GM23338 (cell line): ENCODE measurements at regions not wholly inside any gene's neighbourhood (a gene's known extent, or its start where the extent isn't known, plus 50 kb on each side); places are given as distances from the start of the nearest gene placed in this dataset.

Source experiments
- ATAC-seq: fragments of 200-7000 bp; cut with Tn5 transposase; 3 replicates; pipeline ENCODE4 v1.9.1; 2020
- DNase-seq: peaks from one replicate; pipeline ENCODE4 v3.0.0-alpha.2; 2015; ENCODE audit warnings: low spot score
- H2AFZ ChIP-seq: fragments of 200-600 bp; sonication (generic); 2 replicates; pipeline ENCODE4 v1.8.0; 2016; ENCODE audit warnings: antibody characterized with exemption, mild to moderate bottlenecking, moderate library complexity
- H3F3A ChIP-seq: fragments of 200-600 bp; sonication (generic); replicated peaks from 2 replicates; pipeline ENCODE4 v1.8.0; 2017; ENCODE audit warnings: antibody characterized with exemption, mixed run types, low read depth
- H3K27ac ChIP-seq: fragments of 200-600 bp; sonication (generic); 2 replicates; pipeline ENCODE4 v1.6.1; 2016; ENCODE audit warnings: low read depth
- H3K27me3 ChIP-seq: fragments of 200-600 bp; sonication (generic); 2 replicates; pipeline ENCODE4 v1.8.0; 2016; ENCODE audit warnings: mild to moderate bottlenecking, mixed run types, moderate library complexity; ENCODE audit not compliant: insufficient read depth
- H3K36me3 ChIP-seq: fragments of 200-600 bp; sonication (generic); 2 replicates; pipeline ENCODE4 v1.8.0; 2016; ENCODE audit warnings: mild to moderate bottlenecking; ENCODE audit not compliant: insufficient read depth
- H3K4me1 ChIP-seq: fragments of 200-600 bp; sonication (generic); 2 replicates; pipeline ENCODE4 v1.8.0; 2016; ENCODE audit warnings: mild to moderate bottlenecking, moderate library complexity; ENCODE audit not compliant: insufficient read depth
- H3K4me2 ChIP-seq: fragments of 200-600 bp; sonication (generic); 2 replicates; pipeline ENCODE4 v1.7.1; 2017; ENCODE audit warnings: mixed run types
- H3K4me3 ChIP-seq: fragments of 200-600 bp; sonication (generic); 2 replicates; pipeline ENCODE4 v1.6.1; 2016; ENCODE audit warnings: mixed run types
- H3K79me2 ChIP-seq: fragments of 200-600 bp; sonication (generic); replicated peaks from 2 replicates; pipeline ENCODE4 v1.8.0; 2017; ENCODE audit warnings: mild to moderate bottlenecking; ENCODE audit not compliant: insufficient read depth
- H3K9me2 ChIP-seq: fragments of 200-600 bp; sonication (generic); 2 replicates; pipeline ENCODE4 v1.8.0; 2017; ENCODE audit not compliant: insufficient read depth
- H4K20me1 ChIP-seq: fragments of 200-600 bp; sonication (generic); replicated peaks from 2 replicates; pipeline ENCODE4 v1.8.0; 2017; ENCODE audit warnings: mild to moderate bottlenecking; ENCODE audit not compliant: insufficient read depth
- H3K27ac Mint-ChIP-seq: 2 replicates; pipeline ENCODE4 v1.8.0; 2020; ENCODE audit warnings: inconsistent platforms, mild to moderate bottlenecking, moderate library complexity, mixed read lengths
- H3K27me3 Mint-ChIP-seq: 3 replicates; pipeline ENCODE4 v1.8.0; 2022; ENCODE audit warnings: low read depth, mild to moderate bottlenecking, moderate library complexity, mixed read lengths, inconsistent platforms; ENCODE audit not compliant: insufficient read depth, poor library complexity
- H3K36me3 Mint-ChIP-seq: 3 replicates; pipeline ENCODE4 v1.8.0; 2021; ENCODE audit warnings: low read depth, mild to moderate bottlenecking, inconsistent platforms, moderate library complexity, mixed read lengths
- H3K4me1 Mint-ChIP-seq: 3 replicates; pipeline ENCODE4 v1.8.0; 2020; ENCODE audit warnings: mild to moderate bottlenecking, inconsistent platforms, mixed read lengths
- H3K4me3 Mint-ChIP-seq: 3 replicates; pipeline ENCODE4 v1.8.0; 2021; ENCODE audit warnings: moderate library complexity, mild to moderate bottlenecking, inconsistent platforms, mixed read lengths
- H3K9me3 Mint-ChIP-seq: 3 replicates; pipeline ENCODE4 v1.8.0; 2020; ENCODE audit warnings: moderate library complexity, mild to moderate bottlenecking, inconsistent platforms, mixed read lengths
- CREB1 ChIP-seq: fragments of 250-450 bp; sonication (Bioruptor Pico); IDR thresholded peaks from 2 replicates; pipeline ENCODE4 v1.5.0; 2020; ENCODE audit warnings: low read depth, mild to moderate bottlenecking, moderate library complexity
- ETS1 ChIP-seq: IDR thresholded peaks from 2 replicates; pipeline ENCODE4 v1.6.1; 2016; ENCODE audit warnings: antibody characterized with exemption
- TF ChIP-seq, protein P1 (sequence below), 2 experiments: fragments of 200-600 bp in 1 of 2; sonication (generic) in 1 of 2; conservative IDR thresholded peaks; 2 replicates each; pipeline versions ENCODE4 v1.5.1 to v1.6.1; 2016 to 2017; ENCODE audit warnings: antibody characterized with exemption in 2 of 2, low read depth in 2 of 2, mild to moderate bottlenecking in 2 of 2, moderate library complexity in 1 of 2
- TF ChIP-seq, protein P2 (sequence below): fragments of 250-450 bp; sonication (Bioruptor Pico); IDR thresholded peaks from 2 replicates; pipeline ENCODE4 v1.5.0; 2020; ENCODE audit warnings: mild to moderate bottlenecking, moderate library complexity

DNA sequence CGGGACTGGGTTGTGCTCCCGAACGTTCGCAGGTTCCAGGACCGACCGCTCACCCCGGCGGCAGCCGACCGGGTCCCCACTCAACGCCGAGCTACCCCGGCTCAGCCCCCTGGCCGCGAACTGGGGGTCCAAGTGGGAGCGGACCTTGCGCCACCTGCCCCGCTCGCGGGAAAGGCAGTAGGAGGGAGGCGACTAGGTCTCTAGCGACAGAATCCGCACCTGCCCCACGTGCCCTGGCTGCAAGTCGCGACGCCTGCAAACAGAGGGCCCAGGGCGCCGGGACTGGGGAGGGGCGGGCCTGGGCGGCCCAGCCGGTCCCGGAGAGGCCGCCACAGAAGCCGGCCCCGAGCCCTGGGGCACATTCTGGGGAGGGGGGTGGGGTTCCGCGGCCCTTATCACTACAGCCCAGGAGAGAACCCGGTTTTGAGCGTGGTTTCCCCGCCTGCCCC is 239.2 kb upstream of the CPNE8 start:
- DNase-seq = peak; percentile 68
- Histone ChIP-seq H2AFZ (peak overlapping the region; percentile 99), H3K36me3 (no peaks in the 10 kb centered on the region), H3K9me2 (no peaks in the 10 kb centered on the region), H3K27ac (no peak overlapping the region), H3K4me3 (peak overlapping the region; percentile 68), H4K20me1 (no peaks in the 10 kb centered on the region), H3K79me2 (no peaks in the 10 kb centered on the region), H3F3A (no peaks in the 10 kb centered on the region), H3K4me2 (peak overlapping the region; percentile 81), H3K27me3 (peaks cover 42% of the 10 kb centered on the region), H3K4me1 (no peaks in the 10 kb centered on the region)
- Mint-ChIP-seq H3K9me3 (peaks cover 9% of the 10 kb centered on the region; the same call in 1 of the 3 replicates), H3K36me3 (no peaks in the 10 kb centered on the region; the same call in 1 of the 3 replicates), H3K27me3 (peaks cover 9% of the 10 kb centered on the region), H3K4me3 (peak overlapping the region; percentile 61; the same call in 2 of the 3 replicates), H3K27ac (no peak overlapping the region), H3K4me1 (no peaks in the 10 kb centered on the region; the same call in 1 of the 3 replicates)
- TF ChIP-seq, protein P1, sequence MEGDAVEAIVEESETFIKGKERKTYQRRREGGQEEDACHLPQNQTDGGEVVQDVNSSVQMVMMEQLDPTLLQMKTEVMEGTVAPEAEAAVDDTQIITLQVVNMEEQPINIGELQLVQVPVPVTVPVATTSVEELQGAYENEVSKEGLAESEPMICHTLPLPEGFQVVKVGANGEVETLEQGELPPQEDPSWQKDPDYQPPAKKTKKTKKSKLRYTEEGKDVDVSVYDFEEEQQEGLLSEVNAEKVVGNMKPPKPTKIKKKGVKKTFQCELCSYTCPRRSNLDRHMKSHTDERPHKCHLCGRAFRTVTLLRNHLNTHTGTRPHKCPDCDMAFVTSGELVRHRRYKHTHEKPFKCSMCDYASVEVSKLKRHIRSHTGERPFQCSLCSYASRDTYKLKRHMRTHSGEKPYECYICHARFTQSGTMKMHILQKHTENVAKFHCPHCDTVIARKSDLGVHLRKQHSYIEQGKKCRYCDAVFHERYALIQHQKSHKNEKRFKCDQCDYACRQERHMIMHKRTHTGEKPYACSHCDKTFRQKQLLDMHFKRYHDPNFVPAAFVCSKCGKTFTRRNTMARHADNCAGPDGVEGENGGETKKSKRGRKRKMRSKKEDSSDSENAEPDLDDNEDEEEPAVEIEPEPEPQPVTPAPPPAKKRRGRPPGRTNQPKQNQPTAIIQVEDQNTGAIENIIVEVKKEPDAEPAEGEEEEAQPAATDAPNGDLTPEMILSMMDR (conservative IDR thresholded peaks at IDR 0.05; ENCODE audit: low read depth in 2 of 2) = no peak
- no peak for TF ChIP-seq ETS1
- TF ChIP-seq, protein P2, sequence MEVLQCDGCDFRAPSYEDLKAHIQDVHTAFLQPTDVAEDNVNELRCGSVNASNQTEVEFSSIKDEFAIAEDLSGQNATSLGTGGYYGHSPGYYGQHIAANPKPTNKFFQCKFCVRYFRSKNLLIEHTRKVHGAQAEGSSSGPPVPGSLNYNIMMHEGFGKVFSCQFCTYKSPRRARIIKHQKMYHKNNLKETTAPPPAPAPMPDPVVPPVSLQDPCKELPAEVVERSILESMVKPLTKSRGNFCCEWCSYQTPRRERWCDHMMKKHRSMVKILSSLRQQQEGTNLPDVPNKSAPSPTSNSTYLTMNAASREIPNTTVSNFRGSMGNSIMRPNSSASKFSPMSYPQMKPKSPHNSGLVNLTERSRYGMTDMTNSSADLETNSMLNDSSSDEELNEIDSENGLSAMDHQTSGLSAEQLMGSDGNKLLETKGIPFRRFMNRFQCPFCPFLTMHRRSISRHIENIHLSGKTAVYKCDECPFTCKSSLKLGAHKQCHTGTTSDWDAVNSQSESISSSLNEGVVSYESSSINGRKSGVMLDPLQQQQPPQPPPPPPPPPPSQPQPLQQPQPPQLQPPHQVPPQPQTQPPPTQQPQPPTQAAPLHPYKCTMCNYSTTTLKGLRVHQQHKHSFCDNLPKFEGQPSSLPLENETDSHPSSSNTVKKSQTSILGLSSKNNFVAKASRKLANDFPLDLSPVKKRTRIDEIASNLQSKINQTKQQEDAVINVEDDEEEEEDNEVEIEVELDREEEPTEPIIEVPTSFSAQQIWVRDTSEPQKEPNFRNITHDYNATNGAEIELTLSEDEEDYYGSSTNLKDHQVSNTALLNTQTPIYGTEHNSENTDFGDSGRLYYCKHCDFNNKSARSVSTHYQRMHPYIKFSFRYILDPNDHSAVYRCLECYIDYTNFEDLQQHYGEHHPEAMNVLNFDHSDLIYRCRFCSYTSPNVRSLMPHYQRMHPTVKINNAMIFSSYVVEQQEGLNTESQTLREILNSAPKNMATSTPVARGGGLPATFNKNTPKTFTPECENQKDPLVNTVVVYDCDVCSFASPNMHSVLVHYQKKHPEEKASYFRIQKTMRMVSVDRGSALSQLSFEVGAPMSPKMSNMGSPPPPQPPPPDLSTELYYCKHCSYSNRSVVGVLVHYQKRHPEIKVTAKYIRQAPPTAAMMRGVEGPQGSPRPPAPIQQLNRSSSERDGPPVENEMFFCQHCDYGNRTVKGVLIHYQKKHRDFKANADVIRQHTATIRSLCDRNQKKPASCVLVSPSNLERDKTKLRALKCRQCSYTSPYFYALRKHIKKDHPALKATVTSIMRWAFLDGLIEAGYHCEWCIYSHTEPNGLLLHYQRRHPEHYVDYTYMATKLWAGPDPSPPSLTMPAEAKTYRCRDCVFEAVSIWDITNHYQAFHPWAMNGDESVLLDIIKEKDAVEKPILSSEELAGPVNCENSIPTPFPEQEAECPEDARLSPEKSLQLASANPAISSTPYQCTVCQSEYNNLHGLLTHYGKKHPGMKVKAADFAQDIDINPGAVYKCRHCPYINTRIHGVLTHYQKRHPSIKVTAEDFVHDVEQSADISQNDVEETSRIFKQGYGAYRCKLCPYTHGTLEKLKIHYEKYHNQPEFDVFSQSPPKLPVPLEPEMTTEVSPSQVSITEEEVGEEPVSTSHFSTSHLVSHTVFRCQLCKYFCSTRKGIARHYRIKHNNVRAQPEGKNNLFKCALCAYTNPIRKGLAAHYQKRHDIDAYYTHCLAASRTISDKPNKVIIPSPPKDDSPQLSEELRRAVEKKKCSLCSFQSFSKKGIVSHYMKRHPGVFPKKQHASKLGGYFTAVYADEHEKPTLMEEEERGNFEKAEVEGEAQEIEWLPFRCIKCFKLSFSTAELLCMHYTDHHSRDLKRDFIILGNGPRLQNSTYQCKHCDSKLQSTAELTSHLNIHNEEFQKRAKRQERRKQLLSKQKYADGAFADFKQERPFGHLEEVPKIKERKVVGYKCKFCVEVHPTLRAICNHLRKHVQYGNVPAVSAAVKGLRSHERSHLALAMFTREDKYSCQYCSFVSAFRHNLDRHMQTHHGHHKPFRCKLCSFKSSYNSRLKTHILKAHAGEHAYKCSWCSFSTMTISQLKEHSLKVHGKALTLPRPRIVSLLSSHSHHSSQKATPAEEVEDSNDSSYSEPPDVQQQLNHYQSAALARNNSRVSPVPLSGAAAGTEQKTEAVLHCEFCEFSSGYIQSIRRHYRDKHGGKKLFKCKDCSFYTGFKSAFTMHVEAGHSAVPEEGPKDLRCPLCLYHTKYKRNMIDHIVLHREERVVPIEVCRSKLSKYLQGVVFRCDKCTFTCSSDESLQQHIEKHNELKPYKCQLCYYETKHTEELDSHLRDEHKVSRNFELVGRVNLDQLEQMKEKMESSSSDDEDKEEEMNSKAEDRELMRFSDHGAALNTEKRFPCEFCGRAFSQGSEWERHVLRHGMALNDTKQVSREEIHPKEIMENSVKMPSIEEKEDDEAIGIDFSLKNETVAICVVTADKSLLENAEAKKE (CRISPR knock-in tag) = no peak
- TF ChIP-seq CREB1 (CRISPR knock-in tag) = no peak
- peak; percentile 84 for ATAC-seq
